Large intestine (tissue), 3 donors: ENCODE measurements at regions not wholly inside any gene's neighbourhood (a gene's known extent, or its start where the extent isn't known, plus 50 kb on each side); places are given as distances from the start of the nearest gene placed in this dataset.
A peak's percentile ranks its signal among the peaks of the same experiment; 100 is the strongest.

Experiments used
- DNase-seq, 2 donors: peaks; one replicate each; pipeline versions ENCODE4 v3.0.0 to v3.0.0-alpha.2; 2013
- H3K27ac ChIP-seq: one replicate; pipeline ENCODE4 v1.5.1; 2013; ENCODE audit warnings: low read length
- H3K27me3 ChIP-seq: 2 replicates; pipeline ENCODE4 v1.6.1; 2013; ENCODE audit warnings: low read length; ENCODE audit not compliant: control insufficient read depth, insufficient read depth
- H3K36me3 ChIP-seq: 2 replicates; pipeline ENCODE4 v1.6.1; 2013; ENCODE audit warnings: low read length; ENCODE audit not compliant: control insufficient read depth, insufficient read depth
- H3K4me1 ChIP-seq: one replicate; pipeline ENCODE4 v1.6.1; 2013; ENCODE audit warnings: low read length; ENCODE audit not compliant: control insufficient read depth, insufficient read depth
- H3K4me3 ChIP-seq: one replicate; pipeline ENCODE4 v1.5.1; 2013; ENCODE audit warnings: low read length
- H3K9me3 ChIP-seq: one replicate; pipeline ENCODE4 v1.6.1; 2013; ENCODE audit warnings: mild to moderate bottlenecking, low read depth, low read length, moderate library complexity; ENCODE audit not compliant: control insufficient read depth
- WGBS: methylation state at CpG from one replicate; pipeline ENCODE4 v1.1.5; 2013; ENCODE audit warnings: low lambda C conversion rate; ENCODE audit not compliant: insufficient coverage; 5-methylcytosine and 5-hydroxymethylcytosine counted together

DNA sequence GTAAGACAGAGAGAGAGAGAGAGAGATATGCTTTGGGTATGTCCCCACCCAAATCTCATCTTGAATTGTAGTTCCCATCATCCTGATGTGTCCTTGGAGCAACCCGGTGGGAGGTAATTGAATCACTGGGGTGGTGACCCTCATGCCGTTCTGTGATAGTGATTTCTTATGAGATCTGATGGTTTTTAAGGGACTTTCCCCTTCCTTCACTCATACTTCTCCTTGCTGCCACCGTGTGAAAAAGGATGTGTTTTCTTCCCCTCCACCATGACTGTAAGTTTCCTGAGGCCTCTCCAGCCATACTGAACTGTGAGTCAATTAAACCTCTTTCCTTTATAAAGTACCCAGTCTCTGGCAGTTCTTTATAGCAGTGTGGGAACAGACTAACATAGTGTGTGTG, 60.3 kb downstream of the EOMES start:
- no peak overlapping the region for H3K4me3 ChIP-seq
- no peaks in the 10 kb centered on the region for H3K36me3 ChIP-seq
- H3K4me1 ChIP-seq = peaks cover 2% of the 10 kb centered on the region
- no peak overlapping the region for H3K27ac ChIP-seq
- H3K9me3 ChIP-seq = no peaks in the 10 kb centered on the region
- no peaks in the 10 kb centered on the region for H3K27me3 ChIP-seq
- WGBS = 80% methylated on average over 1 of the region's 3 CpGs
- DNase-seq = no peak

GRCh38 chr3:27659279-27660021, 62.7 kb downstream of the EOMES start:
- WGBS = 75% methylated on average over 2 of the region's 3 CpGs
- DNase-seq = peak in 1 of 2 donors; percentile 68
- H3K4me3 ChIP-seq = no peak overlapping the region
- H3K27me3 ChIP-seq = no peaks in the 10 kb centered on the region
- H3K4me1 ChIP-seq = peaks cover 2% of the 10 kb centered on the region
- H3K27ac ChIP-seq = no peak overlapping the region
- no peaks in the 10 kb centered on the region for H3K9me3 ChIP-seq
- no peaks in the 10 kb centered on the region for H3K36me3 ChIP-seq

- Histone ChIP-seq H3K4me3 (no peak overlapping the region), H3K27me3 (no peaks in the 10 kb centered on the region), H3K27ac (no peak overlapping the region), H3K36me3 (no peaks in the 10 kb centered on the region), H3K4me1 (peaks cover 2% of the 10 kb centered on the region), H3K9me3 (no peaks in the 10 kb centered on the region)
- no peak for DNase-seq
- WGBS = no CpG with 5 or more reads among the region's 1 CpG
These were observed 63.4 kb downstream of the EOMES start for GRCh38 chr3:27658741-27659140.

DNA sequence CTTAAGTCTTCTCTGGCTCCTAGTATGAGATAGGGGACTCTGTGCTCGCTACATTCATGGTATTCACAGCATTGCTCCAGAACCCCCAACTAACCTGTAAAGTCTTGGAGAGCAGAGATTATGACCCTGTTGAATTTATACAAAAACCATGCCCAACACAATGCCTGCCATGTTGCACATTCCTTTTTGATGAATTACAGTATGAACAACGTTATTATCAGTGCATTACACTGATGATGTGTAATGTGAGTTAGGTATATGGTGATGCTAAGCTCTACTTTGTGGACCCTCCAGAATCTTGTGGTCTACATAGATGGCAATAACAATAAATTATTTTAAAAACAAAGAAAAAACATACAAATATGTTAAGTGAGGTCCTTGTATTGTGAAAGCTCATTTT, 64.3 kb downstream of the EOMES start:
- no peak for DNase-seq
- H3K36me3 ChIP-seq = no peaks in the 10 kb centered on the region
- 100% methylated on average over 1 of the region's 2 CpGs for WGBS
- no peak overlapping the region for H3K27ac ChIP-seq
- peaks cover 5% of the 10 kb centered on the region for H3K4me1 ChIP-seq
- no peak overlapping the region for H3K4me3 ChIP-seq
- no peaks in the 10 kb centered on the region for H3K27me3 ChIP-seq
- no peaks in the 10 kb centered on the region for H3K9me3 ChIP-seq

- Histone ChIP-seq H3K36me3 (no peaks in the 10 kb centered on the region), H3K4me1 (peaks cover 6% of the 10 kb centered on the region), H3K27me3 (no peaks in the 10 kb centered on the region), H3K9me3 (no peaks in the 10 kb centered on the region), H3K27ac (no peak overlapping the region), H3K4me3 (no peak overlapping the region)
- WGBS = no CpG with 5 or more reads among the region's 4 CpGs
- DNase-seq = no peak
These were observed 64.7 kb downstream of the EOMES start for GRCh38 chr3:27657404-27657803.

DNA sequence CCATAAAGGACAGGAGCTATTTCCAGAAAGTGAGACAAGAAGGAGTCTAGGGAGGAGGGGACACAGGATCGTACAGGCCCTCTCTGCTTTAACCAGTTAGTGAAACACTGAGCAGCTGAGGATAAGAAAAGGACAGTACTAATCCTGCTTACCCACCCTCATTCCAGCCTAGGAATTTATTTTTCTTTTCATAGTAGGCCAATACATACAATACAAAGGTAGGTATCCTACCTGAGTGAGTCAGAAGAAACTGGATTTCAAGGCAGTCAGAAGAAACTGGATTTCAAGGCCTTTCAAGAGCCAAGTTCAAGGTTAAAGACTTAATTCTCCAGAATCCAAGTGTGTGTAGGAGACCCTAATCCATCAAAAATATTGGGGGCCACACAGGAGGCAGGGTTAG, 65.3 kb downstream of the EOMES start:
- no peaks in the 10 kb centered on the region for H3K36me3 ChIP-seq
- H3K4me3 ChIP-seq = no peak overlapping the region
- no peaks in the 10 kb centered on the region for H3K27me3 ChIP-seq
- H3K4me1 ChIP-seq = peaks cover 6% of the 10 kb centered on the region
- no peaks in the 10 kb centered on the region for H3K9me3 ChIP-seq
- no peak for DNase-seq
- WGBS = no CpG with 5 or more reads among the region's 1 CpG
- H3K27ac ChIP-seq = no peak overlapping the region

- peak in 1 of 2 donors; percentile 60 for DNase-seq
- Histone ChIP-seq H3K27me3 (no peaks in the 10 kb centered on the region), H3K27ac (no peak overlapping the region), H3K9me3 (no peaks in the 10 kb centered on the region), H3K36me3 (no peaks in the 10 kb centered on the region), H3K4me1 (peaks cover 6% of the 10 kb centered on the region), H3K4me3 (no peak overlapping the region)
- no CpG with 5 or more reads among the region's 5 CpGs for WGBS
These were observed 66.6 kb downstream of the EOMES start for GRCh38 chr3:27655547-27655946.

DNA sequence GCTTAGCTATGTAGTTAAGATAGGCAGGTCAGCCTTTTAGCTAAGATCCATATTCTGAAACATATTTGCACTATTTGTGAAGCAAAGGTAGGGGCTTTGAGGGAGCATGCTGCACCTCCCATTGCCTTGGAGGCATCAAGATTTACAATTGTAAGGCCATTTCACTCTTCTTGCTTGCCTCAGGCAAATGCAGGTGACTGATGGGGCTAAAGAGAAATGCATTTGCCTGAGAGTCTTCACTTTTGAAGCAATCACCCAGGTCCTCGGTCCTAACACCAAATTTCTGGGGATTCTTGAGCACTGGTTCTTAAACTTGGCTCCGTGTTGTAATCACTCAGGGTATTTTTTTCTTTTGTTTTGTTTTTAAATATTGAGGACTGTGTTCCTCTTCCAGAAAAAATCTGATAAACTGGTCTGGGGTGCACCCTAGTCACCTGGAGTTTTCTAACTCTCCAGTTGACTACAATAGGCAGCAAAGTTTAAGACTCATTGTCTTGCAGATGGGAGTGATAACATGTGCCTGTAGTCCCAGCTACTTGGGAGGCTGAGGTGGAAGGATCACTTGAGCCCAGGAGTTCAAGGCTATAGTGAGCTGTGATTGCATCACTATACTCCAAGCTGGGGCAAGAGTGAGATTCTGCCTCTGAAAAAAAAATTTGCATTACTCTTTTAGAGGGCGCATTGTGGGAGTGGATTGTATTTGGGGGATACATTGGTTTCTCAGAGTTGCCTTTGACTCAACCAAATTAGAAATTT, 68.1 kb downstream of the EOMES start:
- Histone ChIP-seq H3K9me3 (no peaks in the 10 kb centered on the region), H3K36me3 (no peaks in the 10 kb centered on the region), H3K27me3 (no peaks in the 10 kb centered on the region), H3K4me1 (peaks cover 4% of the 10 kb centered on the region), H3K4me3 (no peak overlapping the region), H3K27ac (no peak overlapping the region)
- 80% methylated on average over 2 of the region's 3 CpGs for WGBS
- DNase-seq = no peak

- no peak for DNase-seq
These were observed 72.8 kb downstream of the EOMES start for GRCh38 chr3:27649277-27649676.

GRCh38 chr3:27646896-27647295, 75.2 kb downstream of the EOMES start:
- Histone ChIP-seq H3K36me3 (no peaks in the 10 kb centered on the region), H3K4me1 (peaks cover 15% of the 10 kb centered on the region), H3K27ac (no peak overlapping the region), H3K4me3 (no peak overlapping the region), H3K9me3 (no peaks in the 10 kb centered on the region), H3K27me3 (no peaks in the 10 kb centered on the region)
- no peak for DNase-seq

More at GRCh38 chr3:27649277-27649676, 72.8 kb downstream of the EOMES start:
- WGBS = 50% methylated on average over 3 of the region's 4 CpGs
- H3K4me1 ChIP-seq = peaks cover 4% of the 10 kb centered on the region
- H3K36me3 ChIP-seq = no peaks in the 10 kb centered on the region
- no peaks in the 10 kb centered on the region for H3K27me3 ChIP-seq
- H3K27ac ChIP-seq = no peak overlapping the region
- no peaks in the 10 kb centered on the region for H3K9me3 ChIP-seq
- H3K4me3 ChIP-seq = no peak overlapping the region
